ENCODE measurements at regions not wholly inside any gene's neighbourhood (a gene's known extent, or its start where the extent isn't known, plus 50 kb on each side); places are given as distances from the start of the nearest gene placed in this dataset.

GRCh38 chr14:81837304-81837703 lies 303.7 kb upstream of the SEL1L start:
- TF ChIP-seq EZH2phosphoT487 (IDR thresholded peaks at IDR 0.05; ENCODE audit: insufficient read depth, low read depth) (no peak), EZH2 (IDR thresholded peaks at IDR 0.05; ENCODE audit: insufficient read depth, poor library complexity, severe bottlenecking) (no peak)
